NT2/D1 (cell line): ENCODE measurements at regions not wholly inside any gene's neighbourhood (a gene's known extent, or its start where the extent isn't known, plus 50 kb on each side); places are given as distances from the start of the nearest gene placed in this dataset.

Source experiments
- DNase-seq: peaks from one replicate; pipeline ENCODE4 v3.0.0-alpha.2; 2011; ENCODE audit warnings: low read depth, low spot score
- H3K27me3 ChIP-seq: 2 replicates; pipeline ENCODE4 v1.6.0; 2011; ENCODE audit warnings: mild to moderate bottlenecking; ENCODE audit not compliant: insufficient read length, insufficient read depth
- H3K36me3 ChIP-seq: 2 replicates; pipeline ENCODE4 v1.6.1; 2011; ENCODE audit warnings: mild to moderate bottlenecking, low read length, mixed read lengths; ENCODE audit not compliant: insufficient read depth, insufficient read length
- H3K4me1 ChIP-seq: 2 replicates; pipeline ENCODE4 v1.5.1; 2011; ENCODE audit not compliant: insufficient read depth, insufficient read length
- H3K4me3 ChIP-seq: 2 replicates; pipeline ENCODE4 v1.5.1; 2011; ENCODE audit warnings: low read depth; ENCODE audit not compliant: insufficient read length
- H3K9ac ChIP-seq: 2 replicates; pipeline ENCODE4 v1.6.0; 2011; ENCODE audit warnings: low read depth; ENCODE audit not compliant: insufficient read length
- H3K9me3 ChIP-seq: 2 replicates; pipeline ENCODE4 v1.5.1; 2011; ENCODE audit warnings: mild to moderate bottlenecking, low read length; ENCODE audit not compliant: insufficient read depth
- SUZ12 ChIP-seq: IDR thresholded peaks from 2 replicates; pipeline ENCODE4 v1.6.1; 2011; ENCODE audit not compliant: insufficient read length, insufficient read depth; ENCODE audit errors: extremely low read depth
- YY1 ChIP-seq: IDR thresholded peaks from 2 replicates; pipeline ENCODE4 v1.6.1; 2011; ENCODE audit not compliant: insufficient read length, insufficient read depth
- ZNF274 ChIP-seq: IDR thresholded peaks from 2 replicates; pipeline ENCODE4 v1.6.1; 2011; ENCODE audit warnings: mild to moderate bottlenecking, low read depth, low read length

DNA sequence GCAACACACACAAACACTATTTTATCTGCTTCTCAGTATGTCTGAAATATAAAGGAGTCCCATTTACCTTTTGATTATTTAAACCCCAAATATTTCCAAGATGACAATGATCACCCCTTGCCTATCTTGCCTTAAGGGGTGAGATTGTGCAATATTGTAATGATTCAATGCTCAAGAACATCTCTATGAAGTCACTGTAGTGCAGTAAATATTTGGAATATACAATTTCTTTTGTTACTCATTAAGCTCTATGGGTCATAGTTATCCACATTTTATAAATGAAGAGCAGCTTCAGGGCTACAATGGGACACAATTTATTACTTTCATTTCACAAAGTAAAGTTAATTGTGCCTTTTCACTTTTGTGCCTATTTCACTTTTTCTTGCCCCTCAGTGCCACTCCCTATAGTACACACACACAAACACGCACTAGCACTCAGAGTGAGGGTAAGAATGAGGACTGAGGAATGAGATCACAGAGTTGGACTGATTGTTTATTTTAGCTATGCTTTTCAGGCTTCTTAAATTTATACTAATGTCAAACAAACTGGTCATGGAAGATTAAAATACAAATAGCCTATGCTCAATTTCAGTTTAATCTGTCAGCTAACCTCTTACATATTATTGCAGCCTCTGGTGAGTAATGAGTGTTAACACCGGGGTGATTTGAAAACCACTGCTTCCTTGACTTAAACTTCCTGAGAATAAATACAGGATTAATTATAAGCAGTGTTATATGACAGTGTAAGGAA, 521.0 kb upstream of the B3GALT2 start:
- Histone ChIP-seq H3K36me3 (no peaks in the 10 kb centered on the region), H3K9ac (no peak overlapping the region), H3K4me1 (no peaks in the 10 kb centered on the region), H3K4me3 (no peak overlapping the region), H3K9me3 (no peaks in the 10 kb centered on the region), H3K27me3 (no peaks in the 10 kb centered on the region)
- no peak for DNase-seq
- TF ChIP-seq YY1 (no peak), ZNF274 (no peak), SUZ12 (no peak)

DNA sequence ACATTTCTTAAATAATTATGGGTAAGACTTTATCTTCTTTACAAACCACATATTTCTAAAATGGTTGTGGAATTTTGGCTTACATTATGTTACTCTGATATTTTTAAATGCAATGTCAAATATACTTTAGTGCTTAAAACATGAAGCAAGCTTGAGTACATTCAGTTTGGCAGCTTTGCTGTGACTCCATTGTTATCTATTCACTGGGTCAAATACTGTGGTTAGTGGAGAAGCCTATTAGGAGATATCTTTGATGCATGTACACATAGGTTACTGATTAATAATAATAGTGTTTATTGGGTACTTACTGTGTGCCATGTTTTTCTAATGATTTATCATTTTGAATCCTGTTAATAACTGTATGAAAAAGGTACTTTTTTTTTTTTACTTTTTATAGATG, 520.4 kb upstream of the B3GALT2 start:
- no peaks in the 10 kb centered on the region for H3K4me1 ChIP-seq
- no peaks in the 10 kb centered on the region for H3K36me3 ChIP-seq
- H3K4me3 ChIP-seq: no peak overlapping the region
- H3K9ac ChIP-seq: no peak overlapping the region
- H3K9me3 ChIP-seq: no peaks in the 10 kb centered on the region
- H3K27me3 ChIP-seq: no peaks in the 10 kb centered on the region
- no peak for DNase-seq
- no peak for TF ChIP-seq YY1
- no peak for TF ChIP-seq ZNF274
- no peak for TF ChIP-seq SUZ12

DNA sequence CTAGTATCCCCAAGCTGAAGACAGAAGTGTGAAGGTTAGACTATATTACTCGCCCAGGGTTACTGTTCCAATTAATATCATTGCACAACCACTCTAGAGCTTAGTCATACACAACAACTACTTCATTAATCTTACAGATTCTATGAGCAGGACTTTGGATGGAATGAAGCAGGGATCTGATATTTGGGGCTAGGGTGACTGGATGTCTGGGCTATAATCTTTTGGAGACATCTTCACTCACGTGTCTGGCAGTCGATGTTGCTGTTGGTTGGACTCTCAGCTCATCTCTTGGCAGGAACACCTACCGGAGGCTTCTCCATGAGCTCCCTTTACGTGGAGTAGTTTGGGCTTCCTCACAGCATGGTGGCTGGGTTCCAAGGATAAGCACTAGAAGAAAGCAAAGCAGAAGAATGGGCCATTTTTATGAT, 519.2 kb upstream of the B3GALT2 start:
- Histone ChIP-seq H3K9me3 (no peaks in the 10 kb centered on the region), H3K4me1 (no peaks in the 10 kb centered on the region), H3K27me3 (no peaks in the 10 kb centered on the region), H3K4me3 (no peak overlapping the region), H3K9ac (no peak overlapping the region), H3K36me3 (no peaks in the 10 kb centered on the region)
- no peak for DNase-seq
- TF ChIP-seq YY1 (no peak), SUZ12 (no peak), ZNF274 (no peak)

DNA sequence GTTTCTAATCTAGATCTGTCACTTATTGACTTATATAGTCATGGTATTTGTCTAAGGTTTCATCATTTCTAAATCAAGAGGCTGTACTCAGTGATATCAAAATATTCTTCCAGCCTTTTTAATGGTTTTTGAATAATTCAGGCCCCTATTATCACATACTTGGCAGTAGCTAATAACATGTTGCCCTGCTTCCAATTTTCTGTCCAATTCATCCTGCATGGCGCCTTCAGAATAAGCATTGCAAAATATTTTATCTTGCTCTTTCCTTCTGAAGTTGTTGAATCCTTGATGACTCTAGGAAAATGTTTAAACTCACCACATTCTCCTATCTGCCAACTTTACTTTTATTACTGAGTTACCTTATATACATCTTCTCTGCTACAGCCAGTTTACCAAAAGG, 517.2 kb upstream of the B3GALT2 start:
- H3K4me1 ChIP-seq: no peaks in the 10 kb centered on the region

DNA sequence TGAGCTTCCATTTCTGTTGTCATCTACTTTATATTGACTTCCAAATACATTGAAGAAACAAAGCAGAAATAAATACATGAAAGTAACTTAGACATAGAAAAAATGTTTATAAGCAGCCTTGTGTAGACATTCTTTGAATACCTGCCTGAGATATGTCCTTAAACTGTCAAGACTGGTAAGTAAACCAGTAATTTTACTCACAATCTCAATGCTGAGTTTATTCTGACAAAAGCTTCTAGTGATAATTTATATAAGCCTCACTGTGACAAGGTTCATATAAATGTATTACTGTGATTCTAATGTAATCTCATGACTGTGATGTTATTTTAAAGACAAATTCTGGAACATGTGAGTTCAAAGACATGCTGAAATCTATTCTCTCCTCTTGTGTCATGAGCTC, 516.7 kb upstream of the B3GALT2 start:
- Histone ChIP-seq H3K9ac (no peak overlapping the region), H3K4me1 (no peaks in the 10 kb centered on the region), H3K27me3 (no peaks in the 10 kb centered on the region), H3K9me3 (no peaks in the 10 kb centered on the region), H3K4me3 (no peak overlapping the region), H3K36me3 (no peaks in the 10 kb centered on the region)
- no peak for DNase-seq
- TF ChIP-seq SUZ12 (no peak), YY1 (no peak), ZNF274 (no peak)

More for the DNA sequence above, 517.2 kb upstream of the B3GALT2 start:
- Histone ChIP-seq H3K9ac (no peak overlapping the region), H3K4me3 (no peak overlapping the region), H3K27me3 (no peaks in the 10 kb centered on the region), H3K36me3 (no peaks in the 10 kb centered on the region), H3K9me3 (no peaks in the 10 kb centered on the region)
- no peak for DNase-seq
- no peak for TF ChIP-seq YY1
- no peak for TF ChIP-seq SUZ12
- TF ChIP-seq ZNF274: no peak

DNA sequence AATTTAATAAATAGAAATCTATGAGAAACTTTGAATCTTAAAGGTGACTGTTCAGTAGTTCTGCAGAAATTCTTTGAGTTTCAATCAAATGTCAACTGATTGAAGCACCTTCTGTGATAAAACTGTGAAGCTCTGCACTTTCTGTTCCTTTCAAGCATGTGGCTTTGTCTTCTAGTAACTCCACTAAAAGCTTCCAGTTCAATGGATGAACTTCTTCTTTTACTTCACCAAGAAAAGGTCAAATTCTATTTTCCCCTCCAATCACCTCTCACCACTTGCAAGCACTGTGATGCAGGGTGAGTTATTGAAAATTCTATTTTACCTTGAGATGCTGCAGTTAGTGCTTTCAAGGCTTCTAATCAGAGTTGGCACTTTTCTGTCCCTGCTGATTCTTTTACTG, 515.3 kb upstream of the B3GALT2 start:
- Histone ChIP-seq H3K27me3 (no peaks in the 10 kb centered on the region), H3K4me3 (no peak overlapping the region), H3K9me3 (no peaks in the 10 kb centered on the region), H3K36me3 (no peaks in the 10 kb centered on the region), H3K9ac (no peak overlapping the region), H3K4me1 (no peaks in the 10 kb centered on the region)
- DNase-seq: no peak
- TF ChIP-seq ZNF274: no peak
- no peak for TF ChIP-seq SUZ12
- TF ChIP-seq YY1: no peak

DNA sequence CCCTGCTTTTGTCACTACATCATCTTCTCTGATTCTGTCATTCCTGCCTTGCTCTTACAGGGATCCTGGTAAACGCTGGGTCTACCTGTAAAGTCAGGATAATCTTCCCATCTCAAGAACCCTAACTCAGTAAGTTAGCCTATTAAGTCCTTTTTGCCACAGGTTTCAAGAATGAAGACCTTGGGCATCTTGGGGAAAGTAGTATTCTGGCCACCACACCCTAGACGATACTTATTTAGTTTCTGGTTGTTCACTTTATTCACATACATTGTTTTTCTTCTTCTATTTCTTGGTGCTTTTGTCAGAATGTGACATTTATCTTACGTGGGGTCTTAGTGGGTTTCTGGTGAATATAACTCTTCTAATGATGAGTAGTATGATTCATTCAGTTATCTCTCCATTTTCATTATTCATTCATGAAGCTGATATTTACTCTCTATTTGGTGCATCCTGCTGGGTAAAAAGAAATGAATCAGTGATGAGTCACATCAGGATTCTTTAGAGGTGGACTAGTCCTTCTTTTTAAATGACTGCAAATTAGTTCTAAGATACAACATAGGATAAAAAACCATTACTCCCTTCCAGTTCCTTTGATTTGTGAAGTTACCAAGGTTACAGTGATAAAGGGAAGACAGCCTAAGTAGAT, 514.4 kb upstream of the B3GALT2 start:
- no peak overlapping the region for H3K4me3 ChIP-seq
- no peak for TF ChIP-seq ZNF274
- no peak for TF ChIP-seq SUZ12
- no peak for TF ChIP-seq YY1
- H3K36me3 ChIP-seq: no peaks in the 10 kb centered on the region
- DNase-seq: no peak
- H3K4me1 ChIP-seq: no peaks in the 10 kb centered on the region
- H3K9me3 ChIP-seq: no peaks in the 10 kb centered on the region
- no peaks in the 10 kb centered on the region for H3K27me3 ChIP-seq
- H3K9ac ChIP-seq: no peak overlapping the region
